HG03460 (cell line): ENCODE measurements at regions not wholly inside any gene's neighbourhood (a gene's known extent, or its start where the extent isn't known, plus 50 kb on each side); places are given as distances from the start of the nearest gene placed in this dataset.

Experiments used
- ATAC-seq: cut with Tn5 transposase; IDR thresholded peaks from one replicate; pipeline ENCODE4 v1.9.1; 2021; ENCODE audit not compliant: unreplicated experiment

- no peak for ATAC-seq
These were observed 131.1 kb downstream of the FAM161A start for GRCh38 chr2:61722800-61723199.

GRCh38 chr2:61722318-61722717, 131.5 kb downstream of the FAM161A start:
- ATAC-seq = no peak

- no peak for ATAC-seq
These were observed 132.5 kb downstream of the FAM161A start for GRCh38 chr2:61721382-61721781.

- no peak for ATAC-seq
These were observed 132.9 kb downstream of the FAM161A start for GRCh38 chr2:61720911-61721310.

- ATAC-seq = no peak
These were observed 134.9 kb downstream of the FAM161A start for GRCh38 chr2:61718965-61719364.

- ATAC-seq = no peak
These were observed 138.4 kb downstream of the FAM161A start for GRCh38 chr2:61715506-61715905.

GRCh38 chr2:61714210-61714609, 139.7 kb downstream of the FAM161A start:
- no peak for ATAC-seq

- no peak for ATAC-seq
These were observed 140.4 kb downstream of the FAM161A start for GRCh38 chr2:61713457-61713856.

GRCh38 chr2:61712060-61712459, 141.8 kb downstream of the FAM161A start:
- ATAC-seq = no peak

- ATAC-seq = no peak
These were observed 143.1 kb downstream of the FAM161A start for GRCh38 chr2:61710711-61711110.

GRCh38 chr2:61707984-61708852, 145.6 kb downstream of the FAM161A start:
- ATAC-seq = peak; percentile 99

- ATAC-seq = no peak
These were observed 148.2 kb downstream of the FAM161A start for GRCh38 chr2:61705625-61706024.

- no peak for ATAC-seq
These were observed 149.5 kb downstream of the FAM161A start for GRCh38 chr2:61704364-61704763.

- ATAC-seq = no peak
These were observed 151.8 kb downstream of the FAM161A start for GRCh38 chr2:61702088-61702467.

GRCh38 chr2:61700464-61700863, 153.4 kb downstream of the FAM161A start:
- no peak for ATAC-seq

GRCh38 chr2:61694312-61695274, 156.4 kb upstream of the XPO1 start:
- peak; percentile 95 for ATAC-seq

- no peak for ATAC-seq
These were observed 155.6 kb upstream of the XPO1 start for GRCh38 chr2:61693744-61694143.

- ATAC-seq = no peak
These were observed 152.0 kb upstream of the XPO1 start for GRCh38 chr2:61690078-61690596.

GRCh38 chr2:61689568-61689967, 151.4 kb upstream of the XPO1 start:
- no peak for ATAC-seq

- ATAC-seq = no peak
These were observed 150.5 kb upstream of the XPO1 start for GRCh38 chr2:61688369-61689334.
